SK-N-MC (cell line): ENCODE measurements at regions not wholly inside any gene's neighbourhood (a gene's known extent, or its start where the extent isn't known, plus 50 kb on each side); places are given as distances from the start of the nearest gene placed in this dataset.

Experiments used
- DNase-seq: peaks from one replicate; pipeline ENCODE4 v3.0.0-alpha.2; 2011; ENCODE audit warnings: low read depth, low spot score
- H3K27ac ChIP-seq: fragments of 200-600 bp; sonication (generic); 2 replicates; pipeline ENCODE4 v1.5.1; 2016; ENCODE audit warnings: mixed run types
- H3K36me3 ChIP-seq: fragments of 200-600 bp; sonication (generic); 2 replicates; pipeline ENCODE4 v1.6.1; 2017; ENCODE audit warnings: antibody characterized with exemption, low read length, mixed read lengths; ENCODE audit not compliant: insufficient read depth
- H3K4me3 ChIP-seq: fragments of 200-600 bp; sonication (generic); 2 replicates; pipeline ENCODE4 v1.5.1; 2016
- H3K9ac ChIP-seq: fragments of 200-600 bp; sonication (generic); 2 replicates; pipeline ENCODE4 v1.8.0; 2017; ENCODE audit warnings: mixed run types, mixed read lengths; ENCODE audit not compliant: insufficient read length
- H3K9me3 ChIP-seq: fragments of 200-600 bp; sonication (generic); 2 replicates; pipeline ENCODE4 v1.6.1; 2017; ENCODE audit warnings: low read depth, mild to moderate bottlenecking, antibody characterized with exemption, low read length, moderate library complexity, mixed read lengths
- EZH2 ChIP-seq: fragments of 200-600 bp; sonication (generic); IDR thresholded peaks from one replicate; pipeline ENCODE4 v1.6.1; 2017; ENCODE audit warnings: antibody characterized with exemption
- FOXP2 ChIP-seq: optimal IDR thresholded peaks from 2 replicates; pipeline ENCODE3; 2011; ENCODE audit warnings: mild to moderate bottlenecking, moderate library complexity; ENCODE audit not compliant: insufficient read depth; ENCODE audit errors: extremely low read length, control extremely low read depth
- POLR2AphosphoS5 ChIP-seq: IDR thresholded peaks from 2 replicates; pipeline ENCODE4 v1.6.1; 2012; ENCODE audit warnings: mild to moderate bottlenecking, low read depth, low read length, borderline replicate concordance

GRCh38 chr5:2417301-2417700, 334.2 kb downstream of the IRX2 start:
- no peaks in the 10 kb centered on the region for H3K36me3 ChIP-seq
- TF ChIP-seq FOXP2 (no peak), EZH2 (no peak), POLR2AphosphoS5 (no peak)
- DNase-seq: no peak
- H3K9ac ChIP-seq: no peak overlapping the region
- H3K4me3 ChIP-seq: no peak overlapping the region
- H3K27ac ChIP-seq: no peak overlapping the region
- H3K9me3 ChIP-seq: no peaks in the 10 kb centered on the region

DNA sequence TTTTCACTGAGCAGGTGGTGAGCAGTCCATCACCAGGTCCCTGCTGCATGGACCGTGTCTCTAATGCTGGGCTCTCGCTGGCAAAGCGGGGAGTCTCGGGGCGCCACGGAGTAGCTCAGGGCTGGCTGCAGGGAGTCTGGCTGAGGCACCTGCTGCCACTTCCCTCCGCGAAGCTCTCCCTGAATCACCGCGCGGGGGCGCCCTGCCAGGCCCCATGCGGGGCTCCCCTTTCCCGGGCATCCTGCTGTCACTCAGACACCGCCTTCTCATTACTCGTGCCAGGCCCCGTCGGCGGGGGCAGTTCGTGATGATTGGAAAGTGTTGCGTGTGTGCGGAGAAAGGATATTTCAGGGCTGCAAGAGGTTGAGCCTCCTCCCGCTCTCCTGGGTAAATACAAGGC, 335.8 kb downstream of the IRX2 start:
- H3K9ac ChIP-seq: no peak overlapping the region
- no peak for TF ChIP-seq FOXP2
- TF ChIP-seq POLR2AphosphoS5: no peak
- TF ChIP-seq EZH2: no peak
- no peak overlapping the region for H3K4me3 ChIP-seq
- H3K9me3 ChIP-seq: no peaks in the 10 kb centered on the region
- DNase-seq: no peak
- H3K27ac ChIP-seq: no peak overlapping the region
- H3K36me3 ChIP-seq: no peaks in the 10 kb centered on the region

DNA sequence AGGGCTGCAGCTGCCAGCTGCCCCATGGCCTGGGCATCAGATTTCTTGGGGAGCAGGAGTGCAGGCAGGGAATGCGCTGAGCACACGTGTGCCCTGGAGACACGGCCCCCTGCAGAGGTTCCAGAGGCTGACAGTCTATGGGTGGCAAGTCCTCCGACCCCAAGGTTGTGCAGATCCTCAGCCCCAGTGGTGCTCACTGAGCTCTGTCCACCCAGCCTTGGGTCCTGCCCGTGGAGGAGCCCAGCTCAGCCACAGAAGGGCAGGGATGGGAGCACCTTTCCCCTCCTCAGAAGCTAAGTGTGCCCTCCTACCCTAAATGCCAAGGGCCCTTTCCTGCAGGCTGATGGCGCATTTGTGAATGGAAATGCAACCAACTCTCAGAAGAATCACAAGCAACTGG, 341.0 kb downstream of the IRX2 start:
- TF ChIP-seq FOXP2: no peak
- TF ChIP-seq POLR2AphosphoS5: no peak
- no peak for TF ChIP-seq EZH2
- Histone ChIP-seq H3K9me3 (no peaks in the 10 kb centered on the region), H3K27ac (no peak overlapping the region), H3K36me3 (no peaks in the 10 kb centered on the region), H3K9ac (no peak overlapping the region), H3K4me3 (no peak overlapping the region)
- DNase-seq: no peak

- no peak for DNase-seq
These were observed 348.2 kb downstream of the IRX2 start for GRCh38 chr5:2403296-2403695.

GRCh38 chr5:2399804-2400203, 351.7 kb downstream of the IRX2 start:
- no peak for TF ChIP-seq POLR2AphosphoS5
- no peak for TF ChIP-seq EZH2
- Histone ChIP-seq H3K27ac (no peak overlapping the region), H3K36me3 (no peaks in the 10 kb centered on the region), H3K9ac (no peak overlapping the region), H3K4me3 (no peak overlapping the region), H3K9me3 (no peaks in the 10 kb centered on the region)
- no peak for DNase-seq

More at GRCh38 chr5:2403296-2403695, 348.2 kb downstream of the IRX2 start:
- Histone ChIP-seq H3K9ac (no peak overlapping the region), H3K36me3 (no peaks in the 10 kb centered on the region), H3K9me3 (no peaks in the 10 kb centered on the region), H3K27ac (no peak overlapping the region), H3K4me3 (no peak overlapping the region)
- TF ChIP-seq FOXP2: no peak
- no peak for TF ChIP-seq POLR2AphosphoS5
- TF ChIP-seq EZH2: no peak

- no peak for DNase-seq
- H3K4me3 ChIP-seq: no peak overlapping the region
- TF ChIP-seq POLR2AphosphoS5 (no peak), FOXP2 (no peak), EZH2 (no peak)
These were observed 352.4 kb downstream of the IRX2 start for GRCh38 chr5:2399096-2399495.

GRCh38 chr5:2393556-2393955, 357.9 kb downstream of the IRX2 start:
- Histone ChIP-seq H3K4me3 (no peak overlapping the region), H3K9ac (no peak overlapping the region), H3K27ac (no peak overlapping the region), H3K9me3 (no peaks in the 10 kb centered on the region), H3K36me3 (no peaks in the 10 kb centered on the region)
- DNase-seq: no peak
- TF ChIP-seq POLR2AphosphoS5 (no peak), EZH2 (no peak), FOXP2 (no peak)

More at GRCh38 chr5:2399096-2399495, 352.4 kb downstream of the IRX2 start:
- H3K9ac ChIP-seq: no peak overlapping the region
- H3K36me3 ChIP-seq: no peaks in the 10 kb centered on the region
- no peaks in the 10 kb centered on the region for H3K9me3 ChIP-seq
- H3K27ac ChIP-seq: no peak overlapping the region

GRCh38 chr5:2391566-2391965, 359.9 kb downstream of the IRX2 start:
- Histone ChIP-seq H3K4me3 (no peak overlapping the region), H3K9me3 (no peaks in the 10 kb centered on the region), H3K27ac (no peak overlapping the region), H3K36me3 (no peaks in the 10 kb centered on the region), H3K9ac (no peak overlapping the region)
- no peak for DNase-seq
- no peak for TF ChIP-seq EZH2
- TF ChIP-seq FOXP2: no peak
- no peak for TF ChIP-seq POLR2AphosphoS5

DNA sequence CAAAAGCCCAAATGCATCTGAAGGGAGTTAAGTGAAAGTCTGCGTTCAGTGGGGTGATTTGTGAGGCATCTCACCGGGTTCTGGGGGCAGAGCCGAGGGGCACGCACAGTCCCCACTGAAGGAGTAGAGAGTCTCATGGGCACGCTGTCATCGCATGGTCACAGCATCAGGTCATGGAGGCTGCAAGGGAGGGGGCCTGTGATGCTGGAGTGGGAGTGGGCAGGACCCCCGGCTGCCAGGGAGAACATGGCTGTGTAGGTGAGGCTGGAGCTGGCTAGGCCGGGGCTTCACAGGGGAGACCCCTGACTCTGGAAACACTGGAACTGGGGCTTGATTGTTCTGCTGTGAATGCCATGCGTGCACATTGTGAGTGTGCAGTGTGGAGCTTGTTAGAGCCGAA, 360.5 kb downstream of the IRX2 start:
- Histone ChIP-seq H3K9ac (no peak overlapping the region), H3K36me3 (no peaks in the 10 kb centered on the region), H3K4me3 (no peak overlapping the region), H3K9me3 (no peaks in the 10 kb centered on the region), H3K27ac (no peak overlapping the region)
- TF ChIP-seq EZH2 (no peak), POLR2AphosphoS5 (no peak), FOXP2 (no peak)
- DNase-seq: no peak
